ENCODE measurements at regions not wholly inside any gene's neighbourhood (a gene's known extent, or its start where the extent isn't known, plus 50 kb on each side); places are given as distances from the start of the nearest gene placed in this dataset.

GRCh38 chr9:87425202-87425601, 72.5 kb upstream of the DAPK1 start:
- no peaks in the 10 kb centered on the region for H3K36me3 ChIP-seq
- no peaks in the 10 kb centered on the region for H3K27me3 ChIP-seq (ENCODE audit: insufficient read depth, low read depth, severe bottlenecking)
- no peak for DNase-seq
- H3K27ac ChIP-seq, result no peak overlapping the region
- no peak overlapping the region for H3K4me3 ChIP-seq (ENCODE audit: low read depth, low read length)
- TF ChIP-seq CTCF (IDR thresholded peaks at IDR 0.05; ENCODE audit: low read depth, low read length), result no peak
- no peaks in the 10 kb centered on the region for H3K9me3 ChIP-seq (ENCODE audit: severe bottlenecking)

- H3K27me3 ChIP-seq (ENCODE audit: insufficient read depth, low read depth, severe bottlenecking), result no peaks in the 10 kb centered on the region
- no peaks in the 10 kb centered on the region for H3K9me3 ChIP-seq (ENCODE audit: severe bottlenecking)
- no peak for TF ChIP-seq CTCF (IDR thresholded peaks at IDR 0.05; ENCODE audit: low read depth, low read length)
- H3K36me3 ChIP-seq, result no peaks in the 10 kb centered on the region
- H3K27ac ChIP-seq, result no peak overlapping the region
- no peak overlapping the region for H3K4me3 ChIP-seq (ENCODE audit: low read depth, low read length)
- no peak for DNase-seq
These were observed 69.7 kb upstream of the DAPK1 start for GRCh38 chr9:87427851-87428506.

- Histone ChIP-seq H3K9me3 (ENCODE audit: severe bottlenecking) (no peaks in the 10 kb centered on the region), H3K4me3 (ENCODE audit: low read depth, low read length) (no peak overlapping the region), H3K27me3 (ENCODE audit: insufficient read depth, low read depth, severe bottlenecking) (no peaks in the 10 kb centered on the region), H3K27ac (no peak overlapping the region), H3K36me3 (no peaks in the 10 kb centered on the region)
- DNase-seq, result no peak
- no peak for TF ChIP-seq CTCF (IDR thresholded peaks at IDR 0.05; ENCODE audit: low read depth, low read length)
These were observed 69.0 kb upstream of the DAPK1 start for GRCh38 chr9:87428659-87429058.

- no peaks in the 10 kb centered on the region for H3K9me3 ChIP-seq (ENCODE audit: severe bottlenecking)
- TF ChIP-seq CTCF (IDR thresholded peaks at IDR 0.05; ENCODE audit: low read depth, low read length), result no peak
- no peaks in the 10 kb centered on the region for H3K27me3 ChIP-seq (ENCODE audit: insufficient read depth, low read depth, severe bottlenecking)
- H3K4me3 ChIP-seq (ENCODE audit: low read depth, low read length), result no peak overlapping the region
- no peaks in the 10 kb centered on the region for H3K36me3 ChIP-seq
- no peak overlapping the region for H3K27ac ChIP-seq
- DNase-seq, result peak; percentile 21
These were observed 65.8 kb upstream of the DAPK1 start for GRCh38 chr9:87431837-87432236.

GRCh38 chr9:87433853-87434252, 63.8 kb upstream of the DAPK1 start:
- H3K27me3 ChIP-seq (ENCODE audit: insufficient read depth, low read depth, severe bottlenecking), result no peaks in the 10 kb centered on the region
- no peak for TF ChIP-seq CTCF (IDR thresholded peaks at IDR 0.05; ENCODE audit: low read depth, low read length)
- H3K36me3 ChIP-seq, result no peaks in the 10 kb centered on the region
- H3K9me3 ChIP-seq (ENCODE audit: severe bottlenecking), result no peaks in the 10 kb centered on the region
- H3K27ac ChIP-seq, result peak overlapping the region; percentile 28
- no peak for DNase-seq
- H3K4me3 ChIP-seq (ENCODE audit: low read depth, low read length), result no peak overlapping the region

- no peak overlapping the region for H3K4me3 ChIP-seq (ENCODE audit: low read depth, low read length)
- TF ChIP-seq CTCF (IDR thresholded peaks at IDR 0.05; ENCODE audit: low read depth, low read length), result no peak
- no peaks in the 10 kb centered on the region for H3K9me3 ChIP-seq (ENCODE audit: severe bottlenecking)
- no peaks in the 10 kb centered on the region for H3K27me3 ChIP-seq (ENCODE audit: insufficient read depth, low read depth, severe bottlenecking)
- no peaks in the 10 kb centered on the region for H3K36me3 ChIP-seq
- no peak for DNase-seq
- peak overlapping the region; percentile 28 for H3K27ac ChIP-seq
These were observed 63.3 kb upstream of the DAPK1 start for GRCh38 chr9:87434366-87434765.
